SU-DHL-6 (cell line): ENCODE measurements at regions not wholly inside any gene's neighbourhood (a gene's known extent, or its start where the extent isn't known, plus 50 kb on each side); places are given as distances from the start of the nearest gene placed in this dataset.

Source experiments
- CTCF ChIP-seq: fragments of 200-600 bp; sonication (generic); IDR thresholded peaks from one replicate; pipeline ENCODE4 v1.5.1; 2017; ENCODE audit warnings: antibody characterized with exemption, mild to moderate bottlenecking, low read length, moderate library complexity; ENCODE audit not compliant: insufficient read depth, poor library complexity, severe bottlenecking
- EZH2phosphoT487 ChIP-seq: fragments of 200-600 bp; sonication (generic), shearing (Covaris generic); conservative IDR thresholded peaks from 2 replicates; pipeline ENCODE4 v1.6.1; 2018; ENCODE audit warnings: mild to moderate bottlenecking, antibody characterized with exemption, low read length, moderate library complexity, mixed read lengths

- TF ChIP-seq EZH2phosphoT487 (no peak), CTCF (no peak)
Measured at GRCh38 chr19:13707915-13708314, 56.4 kb upstream of the MRI1 start.
